ENCODE measurements at regions not wholly inside any gene's neighbourhood (a gene's known extent, or its start where the extent isn't known, plus 50 kb on each side); places are given as distances from the start of the nearest gene placed in this dataset.

DNA sequence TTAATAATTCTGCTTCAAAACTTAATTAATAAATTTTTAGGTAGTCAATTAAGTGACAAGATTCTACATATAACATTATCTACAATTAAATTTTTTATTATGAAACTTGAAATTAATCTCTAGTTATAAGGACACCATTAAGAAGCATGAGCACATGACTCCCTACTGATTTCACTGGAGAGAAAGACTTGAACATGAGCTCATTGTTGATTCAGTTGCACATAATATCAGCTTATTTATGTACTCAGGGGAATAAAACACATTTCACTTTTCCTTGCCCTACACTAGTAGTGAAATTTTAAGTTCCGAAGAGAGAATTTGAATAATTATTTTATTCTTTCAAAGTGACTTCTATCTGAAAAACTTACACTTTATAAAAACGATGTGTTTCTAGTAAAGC is 370.2 kb upstream of the EPHA7 start:
- TF ChIP-seq, protein P1, sequence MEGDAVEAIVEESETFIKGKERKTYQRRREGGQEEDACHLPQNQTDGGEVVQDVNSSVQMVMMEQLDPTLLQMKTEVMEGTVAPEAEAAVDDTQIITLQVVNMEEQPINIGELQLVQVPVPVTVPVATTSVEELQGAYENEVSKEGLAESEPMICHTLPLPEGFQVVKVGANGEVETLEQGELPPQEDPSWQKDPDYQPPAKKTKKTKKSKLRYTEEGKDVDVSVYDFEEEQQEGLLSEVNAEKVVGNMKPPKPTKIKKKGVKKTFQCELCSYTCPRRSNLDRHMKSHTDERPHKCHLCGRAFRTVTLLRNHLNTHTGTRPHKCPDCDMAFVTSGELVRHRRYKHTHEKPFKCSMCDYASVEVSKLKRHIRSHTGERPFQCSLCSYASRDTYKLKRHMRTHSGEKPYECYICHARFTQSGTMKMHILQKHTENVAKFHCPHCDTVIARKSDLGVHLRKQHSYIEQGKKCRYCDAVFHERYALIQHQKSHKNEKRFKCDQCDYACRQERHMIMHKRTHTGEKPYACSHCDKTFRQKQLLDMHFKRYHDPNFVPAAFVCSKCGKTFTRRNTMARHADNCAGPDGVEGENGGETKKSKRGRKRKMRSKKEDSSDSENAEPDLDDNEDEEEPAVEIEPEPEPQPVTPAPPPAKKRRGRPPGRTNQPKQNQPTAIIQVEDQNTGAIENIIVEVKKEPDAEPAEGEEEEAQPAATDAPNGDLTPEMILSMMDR (IDR thresholded peaks at IDR 0.05), result no peak
- TF ChIP-seq POLR2AphosphoS5 (IDR thresholded peaks at IDR 0.05; ENCODE audit: insufficient read depth in 1 of 2, low read depth in 1 of 2), result no peak
- TF ChIP-seq POLR2A (IDR thresholded peaks at IDR 0.05), result no peak
